Stimulated activated CD8-positive, alpha-beta memory T cell treated with anti-CD3 and anti-CD28 coated beads, Interleukin-7, amount 100 ng/mL, for 1 hour (primary cell): ENCODE measurements at regions not wholly inside any gene's neighbourhood (a gene's known extent, or its start where the extent isn't known, plus 50 kb on each side); places are given as distances from the start of the nearest gene placed in this dataset.
"Not testable (repeated sequence)": the region's sequence is repeated elsewhere in the genome, so short reads cannot be mapped to it uniquely, and the experiment has no call there.

Experiments used
- DNase-seq, 2 donors: peaks; one replicate each; pipeline ENCODE4 v3.0.0-alpha.2; 2020; ENCODE audit warnings: low read depth in 2 of 2

GRCh38 chr10:11691319-11691755 lies 50.8 kb upstream of the ECHDC3 start:
- DNase-seq = no peak

GRCh38 chr10:11689945-11690736 lies 52.0 kb upstream of the ECHDC3 start:
- no peak for DNase-seq

GRCh38 chr10:11688448-11688795 lies 53.8 kb upstream of the ECHDC3 start:
- DNase-seq = not testable (repeated sequence)

GRCh38 chr10:11687779-11688447 lies 54.3 kb upstream of the ECHDC3 start:
- DNase-seq = no peak

- no peak for DNase-seq
These were observed 54.8 kb upstream of the ECHDC3 start for GRCh38 chr10:11687357-11687771.

GRCh38 chr10:11685787-11686218 lies 56.4 kb upstream of the ECHDC3 start:
- DNase-seq = peak in 1 of 2 donors; percentile 9

- DNase-seq = peak; percentile 17 to 18
These were observed 57.2 kb upstream of the ECHDC3 start for GRCh38 chr10:11684717-11685645.

- DNase-seq = not testable (repeated sequence)
These were observed 57.9 kb upstream of the ECHDC3 start for GRCh38 chr10:11684341-11684716.

- DNase-seq = no peak
These were observed 58.5 kb upstream of the ECHDC3 start for GRCh38 chr10:11683529-11684320.

- no peak for DNase-seq
These were observed 59.3 kb upstream of the ECHDC3 start for GRCh38 chr10:11682851-11683250.

- no peak for DNase-seq
These were observed 59.9 kb upstream of the ECHDC3 start for GRCh38 chr10:11682267-11682683.

GRCh38 chr10:11680496-11680895 lies 61.7 kb upstream of the ECHDC3 start:
- no peak for DNase-seq

- DNase-seq = no peak
These were observed 62.2 kb upstream of the ECHDC3 start for GRCh38 chr10:11679946-11680345.

GRCh38 chr10:11678074-11678793 lies 63.9 kb upstream of the ECHDC3 start:
- DNase-seq = no peak

GRCh38 chr10:11677480-11677879 lies 64.7 kb upstream of the ECHDC3 start:
- DNase-seq = no peak

- DNase-seq = no peak
These were observed 62.2 kb upstream of the USP6NL start for GRCh38 chr10:11673346-11674280.

- no peak for DNase-seq
These were observed 61.4 kb upstream of the USP6NL start for GRCh38 chr10:11672836-11673235.

- no peak for DNase-seq
These were observed 58.9 kb upstream of the USP6NL start for GRCh38 chr10:11670381-11670780.

- DNase-seq = no peak
These were observed 57.6 kb upstream of the USP6NL start for GRCh38 chr10:11668847-11669610.
